ENCODE measurements at regions not wholly inside any gene's neighbourhood (a gene's known extent, or its start where the extent isn't known, plus 50 kb on each side); places are given as distances from the start of the nearest gene placed in this dataset.

DNA sequence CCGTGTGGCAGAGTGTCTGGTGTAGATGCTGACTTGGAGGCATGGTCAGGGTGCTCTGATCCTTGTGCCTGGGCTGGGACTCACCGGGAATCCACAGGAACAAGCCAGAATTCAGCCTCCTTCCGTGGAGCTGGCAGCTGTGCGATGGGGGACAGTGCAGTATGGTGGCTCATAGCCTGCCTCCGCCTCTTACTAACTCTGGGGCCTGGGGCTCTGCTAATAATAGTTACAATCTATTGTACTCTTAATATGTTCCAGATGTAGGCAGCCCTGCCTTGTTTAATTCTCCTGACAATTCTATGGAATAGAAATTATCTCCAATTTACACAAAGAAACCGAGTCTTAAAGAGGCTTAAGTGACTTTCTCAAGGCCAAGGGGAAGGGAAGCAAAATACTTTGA is 77.6 kb downstream of the PCDH1 start:
- no peak for TF ChIP-seq EP300 (IDR thresholded peaks at IDR 0.05)
- TF ChIP-seq POLR2A (IDR thresholded peaks at IDR 0.05) = no peak
- Histone ChIP-seq H3K9me3 (no peaks in the 10 kb centered on the region), H3K27ac (no peak overlapping the region), H3K36me3 (no peaks in the 10 kb centered on the region), H3K4me1 (ENCODE audit: insufficient read depth) (no peaks in the 10 kb centered on the region), H3K4me3 (no peak overlapping the region), H3K27me3 (no peaks in the 10 kb centered on the region)
- intact Hi-C loops (cut with DNase I) = no loop called here
- 44 to 51% (median 45%) methylated on average over 6 of the region's 6 CpGs for WGBS, 3 donors
- no peak for DNase-seq

DNA sequence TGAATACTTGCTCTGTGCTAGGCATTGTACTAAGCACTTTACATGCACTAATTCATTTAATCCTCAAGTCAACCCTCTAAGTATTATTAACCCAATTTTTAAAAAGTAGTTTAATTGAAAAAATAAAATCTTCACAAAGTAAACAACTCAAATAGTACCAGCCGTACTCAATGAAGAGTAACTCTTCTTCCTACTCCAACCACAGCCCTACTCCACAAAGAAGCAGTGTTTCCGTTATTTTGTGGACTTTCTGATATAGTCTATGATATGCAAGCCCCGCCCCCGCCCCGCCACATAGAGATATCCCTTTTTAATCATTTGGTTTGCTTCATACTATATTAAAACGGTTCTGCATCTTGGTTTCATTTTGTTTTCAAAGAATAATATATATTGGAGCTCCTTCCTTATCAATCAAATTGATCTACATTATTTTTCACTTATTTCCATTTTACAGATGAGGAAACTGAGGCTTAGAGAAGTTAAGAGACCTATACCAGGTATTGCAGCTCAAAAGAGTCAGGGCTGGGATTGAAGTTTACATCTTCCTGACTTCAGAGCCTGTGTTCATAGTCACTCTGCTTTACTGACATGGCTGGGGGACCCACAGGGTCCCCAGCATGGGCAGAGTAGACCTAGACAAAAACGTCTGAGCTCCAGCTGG is 78.6 kb downstream of the PCDH1 start:
- TF ChIP-seq EP300 (IDR thresholded peaks at IDR 0.05) (no peak), POLR2A (IDR thresholded peaks at IDR 0.05) (no peak)
- TF ChIP-seq, protein P1, sequence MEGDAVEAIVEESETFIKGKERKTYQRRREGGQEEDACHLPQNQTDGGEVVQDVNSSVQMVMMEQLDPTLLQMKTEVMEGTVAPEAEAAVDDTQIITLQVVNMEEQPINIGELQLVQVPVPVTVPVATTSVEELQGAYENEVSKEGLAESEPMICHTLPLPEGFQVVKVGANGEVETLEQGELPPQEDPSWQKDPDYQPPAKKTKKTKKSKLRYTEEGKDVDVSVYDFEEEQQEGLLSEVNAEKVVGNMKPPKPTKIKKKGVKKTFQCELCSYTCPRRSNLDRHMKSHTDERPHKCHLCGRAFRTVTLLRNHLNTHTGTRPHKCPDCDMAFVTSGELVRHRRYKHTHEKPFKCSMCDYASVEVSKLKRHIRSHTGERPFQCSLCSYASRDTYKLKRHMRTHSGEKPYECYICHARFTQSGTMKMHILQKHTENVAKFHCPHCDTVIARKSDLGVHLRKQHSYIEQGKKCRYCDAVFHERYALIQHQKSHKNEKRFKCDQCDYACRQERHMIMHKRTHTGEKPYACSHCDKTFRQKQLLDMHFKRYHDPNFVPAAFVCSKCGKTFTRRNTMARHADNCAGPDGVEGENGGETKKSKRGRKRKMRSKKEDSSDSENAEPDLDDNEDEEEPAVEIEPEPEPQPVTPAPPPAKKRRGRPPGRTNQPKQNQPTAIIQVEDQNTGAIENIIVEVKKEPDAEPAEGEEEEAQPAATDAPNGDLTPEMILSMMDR (IDR thresholded peaks at IDR 0.05) = no peak
- 69 to 79% (median 70%) methylated on average over 7 of the region's 7 CpGs for WGBS, 3 donors

DNA sequence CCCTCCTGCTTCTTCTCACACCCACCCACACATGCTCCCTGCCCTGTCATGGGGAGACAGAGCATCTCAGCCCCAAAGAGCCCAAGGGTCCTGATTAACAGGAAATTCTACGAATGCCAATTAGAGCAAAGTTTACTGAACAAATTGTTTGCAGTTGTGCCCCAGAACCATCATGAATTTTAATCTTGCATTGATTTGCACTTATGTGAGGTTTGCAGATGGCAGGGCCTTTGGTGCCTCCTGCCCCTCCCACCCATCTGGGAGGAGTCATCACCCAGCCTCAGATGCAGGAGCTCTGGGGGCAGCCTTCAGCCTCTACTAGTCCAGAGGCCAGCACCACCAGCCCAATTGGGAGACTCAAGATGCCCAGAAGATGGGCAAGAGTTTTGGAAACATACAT is 80.8 kb downstream of the PCDH1 start:
- WGBS, 3 donors = 0 to 5% (median 0%) methylated on average over 1 of the region's 1 CpG
- no peak overlapping the region for H3K27ac ChIP-seq
- DNase-seq = no peak
- no peaks in the 10 kb centered on the region for H3K9me3 ChIP-seq
- TF ChIP-seq POLR2A (IDR thresholded peaks at IDR 0.05) = no peak
- no peak for TF ChIP-seq EP300 (IDR thresholded peaks at IDR 0.05)
- TF ChIP-seq, protein P1 (IDR thresholded peaks at IDR 0.05) = no peak
- intact Hi-C loops (cut with DNase I) = no loop called here
- no peaks in the 10 kb centered on the region for H3K36me3 ChIP-seq
- H3K4me1 ChIP-seq (ENCODE audit: insufficient read depth) = no peaks in the 10 kb centered on the region
- H3K27me3 ChIP-seq = no peaks in the 10 kb centered on the region
- no peak overlapping the region for H3K4me3 ChIP-seq

More for the DNA sequence above, 78.6 kb downstream of the PCDH1 start:
- Histone ChIP-seq H3K27ac (no peak overlapping the region), H3K9me3 (no peaks in the 10 kb centered on the region), H3K36me3 (no peaks in the 10 kb centered on the region), H3K27me3 (no peaks in the 10 kb centered on the region), H3K4me3 (no peak overlapping the region), H3K4me1 (ENCODE audit: insufficient read depth) (no peaks in the 10 kb centered on the region)
- intact Hi-C loops (cut with DNase I) = no loop called here
- DNase-seq = no peak

DNA sequence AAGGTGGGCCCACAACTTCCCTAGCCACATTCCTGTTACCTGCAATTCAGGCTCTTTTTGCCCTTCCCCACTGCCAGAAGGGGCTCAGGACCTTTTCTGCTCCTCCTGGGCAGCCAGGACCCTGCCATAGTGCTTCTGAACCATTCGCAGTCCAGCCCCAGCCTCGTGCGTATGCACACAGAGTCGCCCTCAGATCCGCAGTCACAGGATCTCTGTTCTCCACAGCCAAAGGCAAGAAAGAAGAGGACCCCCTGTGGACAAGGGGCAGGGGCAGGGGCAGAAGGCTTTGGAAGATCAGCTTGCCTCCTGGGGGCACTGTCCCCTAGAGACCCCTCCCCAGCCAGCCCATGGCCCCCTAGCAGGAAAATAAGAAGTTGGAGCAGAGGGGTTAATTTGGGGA is 82.8 kb downstream of the PCDH1 start:
- intact Hi-C loops (cut with DNase I) = no loop called here
- Histone ChIP-seq H3K9me3 (no peaks in the 10 kb centered on the region), H3K27me3 (no peaks in the 10 kb centered on the region), H3K4me1 (ENCODE audit: insufficient read depth) (no peaks in the 10 kb centered on the region), H3K27ac (no peak overlapping the region), H3K36me3 (no peaks in the 10 kb centered on the region), H3K4me3 (no peak overlapping the region)
- no peak for DNase-seq
- 69 to 76% (median 70%) methylated on average over 5 of the region's 5 CpGs for WGBS, 3 donors
- TF ChIP-seq, protein P1 (IDR thresholded peaks at IDR 0.05) = no peak
- TF ChIP-seq EP300 (IDR thresholded peaks at IDR 0.05) (no peak), POLR2A (IDR thresholded peaks at IDR 0.05) (no peak)

DNA sequence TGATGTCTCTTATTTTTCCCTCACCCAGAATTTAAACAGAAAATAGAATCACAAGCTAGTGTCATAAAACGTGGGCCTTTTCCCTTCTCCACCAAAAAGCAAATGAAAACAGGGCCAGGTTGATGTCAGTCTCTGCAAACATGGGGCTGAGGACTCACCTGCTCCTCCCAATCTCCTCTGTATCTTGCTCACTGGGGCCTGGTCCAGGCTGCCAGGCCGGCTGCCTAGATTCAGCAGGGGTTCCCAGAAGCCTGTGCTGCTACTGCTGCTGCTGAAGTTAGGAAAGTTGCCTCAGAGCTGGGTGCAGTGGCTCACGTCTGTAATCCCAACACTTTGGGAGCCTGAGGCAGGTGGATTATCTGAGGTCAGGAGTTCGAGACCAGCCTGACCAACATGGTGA is 84.3 kb downstream of the PCDH1 start:
- no peaks in the 10 kb centered on the region for H3K36me3 ChIP-seq
- H3K4me3 ChIP-seq = no peak overlapping the region
- H3K27me3 ChIP-seq = no peaks in the 10 kb centered on the region
- H3K4me1 ChIP-seq (ENCODE audit: insufficient read depth) = no peaks in the 10 kb centered on the region
- H3K9me3 ChIP-seq = no peaks in the 10 kb centered on the region
- no peak overlapping the region for H3K27ac ChIP-seq
- WGBS, 3 donors = 52 to 68% (median 65%) methylated on average over 4 of the region's 4 CpGs
- TF ChIP-seq, protein P1 (IDR thresholded peaks at IDR 0.05) = no peak
- TF ChIP-seq EP300 (IDR thresholded peaks at IDR 0.05) (no peak), POLR2A (IDR thresholded peaks at IDR 0.05) (no peak)
- no peak for DNase-seq
- intact Hi-C loops (cut with DNase I) = no loop called here
